Vagina (tissue), 2 donors: ENCODE measurements at regions not wholly inside any gene's neighbourhood (a gene's known extent, or its start where the extent isn't known, plus 50 kb on each side); places are given as distances from the start of the nearest gene placed in this dataset.

Experiments used
- CTCF ChIP-seq, 3 experiments: fragments of 450-650 bp in 2 of 3; fragments of 200-600 bp in 1 of 3; sonication (generic) in 1 of 3; IDR thresholded peaks; one replicate each; pipeline ENCODE4 v1.5.1; 2017 to 2019; ENCODE audit warnings: antibody characterized with exemption in 3 of 3, mild to moderate bottlenecking in 2 of 3, moderate library complexity in 2 of 3
- POLR2A ChIP-seq, 2 donors: fragments of 450-650 bp; IDR thresholded peaks; one replicate each; pipeline ENCODE4 v1.6.1; 2017; ENCODE audit warnings: antibody characterized with exemption in 2 of 2, mild to moderate bottlenecking in 2 of 2, moderate library complexity in 2 of 2
- POLR2AphosphoS5 ChIP-seq, 2 donors: sonication (generic); formaldehyde crosslinking; IDR thresholded peaks; one replicate each; pipeline ENCODE4 v1.9.0; 2017; ENCODE audit warnings: antibody characterized with exemption in 2 of 2, mild to moderate bottlenecking in 2 of 2, low read depth in 1 of 2; ENCODE audit not compliant: insufficient read depth in 1 of 2

- TF ChIP-seq POLR2A (IDR thresholded peaks at IDR 0.05) (no peak), CTCF (IDR thresholded peaks at IDR 0.05) (no peak), POLR2AphosphoS5 (IDR thresholded peaks at IDR 0.05; ENCODE audit: insufficient read depth in 1 of 2, low read depth in 1 of 2) (no peak)
Observed at GRCh38 chr16:80372341-80372740, 168.5 kb upstream of the DYNLRB2 start.
